Fibroblast of skin of back (primary cell): ENCODE measurements at regions not wholly inside any gene's neighbourhood (a gene's known extent, or its start where the extent isn't known, plus 50 kb on each side); places are given as distances from the start of the nearest gene placed in this dataset.

ENCODE experiments used
- DNase-seq: peaks from one replicate; pipeline ENCODE4 v3.0.0-alpha.2; 2013

- no peak for DNase-seq
These were observed 117.8 kb downstream of the TTC32 start for GRCh38 chr2:19783935-19784334.

GRCh38 chr2:19776941-19777514 lies 124.8 kb downstream of the TTC32 start:
- DNase-seq, result no peak

GRCh38 chr2:19775838-19776237 lies 125.9 kb downstream of the TTC32 start:
- DNase-seq, result peak; percentile 70

- DNase-seq, result no peak
These were observed 126.5 kb downstream of the TTC32 start for GRCh38 chr2:19775315-19775714.

- DNase-seq, result peak; percentile 61
These were observed 127.0 kb downstream of the TTC32 start for GRCh38 chr2:19774805-19775176.

- DNase-seq, result peak; percentile 37
These were observed 128.8 kb downstream of the TTC32 start for GRCh38 chr2:19772981-19773380.

- no peak for DNase-seq
These were observed 132.3 kb downstream of the TTC32 start for GRCh38 chr2:19769513-19769912.

GRCh38 chr2:19767899-19768298 lies 133.9 kb downstream of the TTC32 start:
- peak; percentile 71 for DNase-seq

- no peak for DNase-seq
These were observed 136.8 kb downstream of the TTC32 start for GRCh38 chr2:19764998-19765397.

GRCh38 chr2:19763731-19764130 lies 138.1 kb downstream of the TTC32 start:
- DNase-seq, result no peak

GRCh38 chr2:19762959-19763605 lies 138.7 kb downstream of the TTC32 start:
- no peak for DNase-seq

- DNase-seq, result no peak
These were observed 139.6 kb downstream of the TTC32 start for GRCh38 chr2:19762142-19762541.

GRCh38 chr2:19759880-19760279 lies 141.9 kb downstream of the TTC32 start:
- no peak for DNase-seq

GRCh38 chr2:19758658-19759057 lies 143.1 kb downstream of the TTC32 start:
- DNase-seq, result no peak

- no peak for DNase-seq
These were observed 144.2 kb downstream of the TTC32 start for GRCh38 chr2:19757586-19757985.

- DNase-seq, result no peak
These were observed 146.9 kb downstream of the TTC32 start for GRCh38 chr2:19754907-19755306.

- DNase-seq, result no peak
These were observed 148.0 kb downstream of the TTC32 start for GRCh38 chr2:19753818-19754217.

GRCh38 chr2:19753314-19753713 lies 148.5 kb downstream of the TTC32 start:
- DNase-seq, result no peak

GRCh38 chr2:19752500-19752899 lies 149.3 kb downstream of the TTC32 start:
- DNase-seq, result no peak

- no peak for DNase-seq
These were observed 150.2 kb downstream of the TTC32 start for GRCh38 chr2:19751631-19752030.

GRCh38 chr2:19750136-19750535 lies 151.6 kb downstream of the TTC32 start:
- no peak for DNase-seq

- no peak for DNase-seq
These were observed 152.3 kb downstream of the TTC32 start for GRCh38 chr2:19749507-19749836.

- DNase-seq, result no peak
These were observed 152.9 kb downstream of the TTC32 start for GRCh38 chr2:19748711-19749506.

- no peak for DNase-seq
These were observed 153.8 kb downstream of the TTC32 start for GRCh38 chr2:19748073-19748375.
